Activated CD4-positive, alpha-beta T cell treated with anti-CD3 and anti-CD28 coated beads, Interleukin-10, Interleukin-2, amounts not matched to agents 100 ng/mL and 50 ng/mL, durations not matched to agents 16 hours and 8 hours (primary cell): ENCODE measurements at regions not wholly inside any gene's neighbourhood (a gene's known extent, or its start where the extent isn't known, plus 50 kb on each side); places are given as distances from the start of the nearest gene placed in this dataset.
"Not testable (repeated sequence)": the region's sequence is repeated elsewhere in the genome, so short reads cannot be mapped to it uniquely, and the experiment has no call there.

Experiments
- DNase-seq: peaks from one replicate; pipeline ENCODE4 v3.0.0-alpha.2; 2020

GRCh38 chr7:15046861-15047260, 144.3 kb upstream of the DGKB start:
- no peak for DNase-seq

DNA sequence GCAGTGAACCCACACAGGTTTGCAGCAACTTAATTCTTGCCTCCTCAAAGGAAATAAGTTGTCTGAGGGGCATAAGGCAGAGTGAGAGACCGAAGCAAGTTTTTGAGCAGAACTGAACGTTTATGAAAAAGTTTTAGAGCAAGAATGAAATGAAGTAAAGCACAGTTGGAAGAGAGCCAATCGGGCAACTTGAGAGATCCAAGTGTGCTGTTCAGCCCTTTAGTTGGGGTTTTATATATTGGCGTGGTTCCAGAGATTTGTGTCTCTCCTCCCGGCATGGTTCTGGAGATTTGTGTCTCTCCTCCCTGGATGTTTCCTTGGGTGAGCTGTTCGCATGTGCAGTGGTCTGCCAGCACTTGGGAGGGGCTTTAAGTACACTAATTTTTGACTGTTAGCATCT, 141.4 kb upstream of the DGKB start:
- no peak for DNase-seq

- no peak for DNase-seq
Measured at GRCh38 chr7:15042285-15043065, 139.9 kb upstream of the DGKB start.

DNA sequence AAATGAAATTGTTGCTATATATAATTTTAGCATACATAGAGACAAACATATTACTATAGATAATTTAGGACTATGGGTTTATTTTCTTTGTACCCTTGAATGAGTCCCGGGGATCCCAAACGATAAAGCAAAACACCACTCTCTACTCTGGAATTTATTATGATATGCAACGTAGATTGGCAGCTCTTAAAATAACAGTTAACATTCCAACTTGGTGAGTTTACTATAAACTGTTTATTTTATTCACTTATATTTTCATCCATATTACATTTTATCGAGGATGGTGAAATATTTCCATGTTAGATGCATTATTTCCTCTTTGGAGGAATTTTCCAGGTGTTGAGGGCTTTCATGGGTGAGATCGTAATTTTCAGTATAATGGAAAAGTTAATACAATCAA, 138.7 kb upstream of the DGKB start:
- no peak for DNase-seq

- DNase-seq: no peak
Measured at GRCh38 chr7:15035814-15036213, 133.3 kb upstream of the DGKB start.

GRCh38 chr7:15033039-15033438, 130.5 kb upstream of the DGKB start:
- DNase-seq: no peak

DNA sequence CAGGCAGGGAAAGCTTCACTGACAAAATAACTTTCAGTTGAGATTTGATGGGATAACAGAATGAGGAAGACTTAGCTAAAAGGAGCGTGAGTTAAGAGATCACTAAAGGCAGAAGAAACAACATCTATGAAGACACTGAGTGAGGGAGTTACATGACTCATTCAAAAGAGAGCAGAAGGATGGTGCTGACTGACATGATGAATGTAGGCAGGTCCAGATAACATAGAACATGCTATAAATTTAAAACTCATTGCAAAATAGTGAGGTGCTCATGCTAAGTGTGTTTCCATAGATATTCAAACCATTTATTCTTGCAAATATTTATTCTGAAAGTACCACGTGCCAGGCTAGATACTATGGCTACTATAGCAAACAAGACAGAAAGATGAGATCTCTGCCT, 116.4 kb upstream of the DGKB start:
- DNase-seq: no peak

- no peak for DNase-seq
Measured at GRCh38 chr7:15016766-15017165, 114.2 kb upstream of the DGKB start.

DNA sequence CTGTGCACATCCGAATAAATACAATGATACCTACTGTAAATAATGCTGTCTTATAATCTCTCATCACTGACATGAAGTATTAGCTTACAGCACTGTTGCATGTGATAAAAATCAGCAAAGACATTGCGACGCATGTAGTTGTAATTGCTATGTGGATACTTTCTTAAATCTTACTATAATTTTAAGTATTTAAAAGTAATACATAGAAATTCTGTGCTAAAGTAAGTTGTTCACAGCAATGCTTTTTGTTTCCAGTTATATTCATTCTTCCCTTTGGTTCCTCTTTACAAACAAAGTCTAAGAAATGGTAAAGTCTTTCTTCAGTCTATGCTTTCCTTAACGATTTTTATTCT, 113.7 kb upstream of the DGKB start:
- DNase-seq: no peak

DNA sequence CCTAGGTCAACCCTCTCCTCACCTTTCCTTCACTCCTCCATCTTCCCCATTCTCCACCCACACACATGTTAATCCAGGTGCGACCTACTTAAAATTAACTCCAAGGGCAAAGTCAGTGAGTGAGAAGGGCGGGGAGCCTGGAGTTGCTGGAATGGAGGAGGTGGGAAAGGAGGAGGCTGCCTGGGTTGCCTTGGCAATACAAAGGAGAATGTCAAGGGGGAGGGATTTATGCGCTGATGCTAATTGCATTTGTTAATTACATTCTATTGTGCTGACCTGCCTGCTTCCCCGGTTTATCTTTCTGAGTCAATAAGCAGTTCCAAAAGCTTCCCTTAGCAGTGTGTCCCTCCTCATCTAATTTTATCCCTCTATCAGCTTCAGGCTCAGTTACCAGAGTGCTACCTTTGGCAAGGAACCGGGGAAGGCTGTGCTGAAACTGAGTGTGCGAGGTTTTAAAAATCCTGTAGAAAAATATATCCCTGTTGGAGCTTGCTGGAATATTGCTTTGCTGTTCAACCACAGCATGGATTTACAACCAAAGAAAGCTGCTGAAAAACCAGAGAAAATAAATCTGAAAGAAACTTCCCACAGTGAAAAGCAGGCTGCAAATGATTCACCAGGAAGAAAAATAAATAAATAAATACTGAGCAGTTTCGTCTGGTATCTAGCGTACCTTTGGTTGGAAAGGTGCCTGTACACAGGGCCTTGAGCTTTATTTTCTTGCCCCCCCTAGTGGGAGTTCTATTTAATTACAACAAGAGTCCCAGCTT, 113.2 kb upstream of the DGKB start:
- DNase-seq: peak; percentile 57

DNA sequence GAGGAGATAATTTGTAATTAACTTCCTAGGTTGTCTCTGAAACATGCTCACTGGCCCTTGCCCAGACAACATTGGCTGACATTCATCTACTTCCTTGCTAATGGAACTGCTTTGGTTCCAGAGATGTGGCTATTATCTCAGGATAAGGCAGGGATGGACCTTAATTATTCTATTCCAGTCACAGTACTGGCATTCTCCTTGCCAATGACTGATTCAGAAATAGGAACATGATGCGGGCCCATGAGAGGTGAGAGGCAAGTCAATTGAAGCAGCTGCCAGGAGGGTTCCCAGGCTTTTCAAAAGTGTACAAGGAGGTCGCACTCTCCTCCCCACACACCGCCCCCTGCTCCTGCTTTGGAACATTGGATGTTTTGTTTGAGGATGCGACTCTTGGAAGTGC, 109.6 kb upstream of the DGKB start:
- DNase-seq: no peak

GRCh38 chr7:15011289-15011688, 108.7 kb upstream of the DGKB start:
- no peak for DNase-seq

- DNase-seq: peak; percentile 2
Measured at GRCh38 chr7:15007507-15007906, 105.0 kb upstream of the DGKB start.

DNA sequence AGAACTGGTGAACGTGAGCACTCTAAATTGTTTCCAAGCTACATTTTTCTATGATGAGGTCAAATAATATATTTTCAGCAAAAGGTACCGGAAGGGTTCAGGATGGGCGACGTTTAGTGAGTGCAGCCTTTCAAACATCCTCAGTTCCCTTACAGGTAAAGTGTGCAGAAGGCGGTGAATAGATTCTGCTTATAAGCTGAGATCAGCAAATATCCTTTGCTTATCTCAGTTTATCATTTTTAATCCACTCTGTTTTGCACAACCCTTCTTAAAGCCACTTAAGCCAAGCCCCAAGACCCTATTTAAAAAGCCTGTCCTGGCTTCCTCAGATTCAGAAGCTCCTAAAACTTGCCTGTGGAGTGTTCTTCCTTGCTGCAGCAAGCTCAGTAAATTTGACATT, 103.1 kb upstream of the DGKB start:
- no peak for DNase-seq

DNA sequence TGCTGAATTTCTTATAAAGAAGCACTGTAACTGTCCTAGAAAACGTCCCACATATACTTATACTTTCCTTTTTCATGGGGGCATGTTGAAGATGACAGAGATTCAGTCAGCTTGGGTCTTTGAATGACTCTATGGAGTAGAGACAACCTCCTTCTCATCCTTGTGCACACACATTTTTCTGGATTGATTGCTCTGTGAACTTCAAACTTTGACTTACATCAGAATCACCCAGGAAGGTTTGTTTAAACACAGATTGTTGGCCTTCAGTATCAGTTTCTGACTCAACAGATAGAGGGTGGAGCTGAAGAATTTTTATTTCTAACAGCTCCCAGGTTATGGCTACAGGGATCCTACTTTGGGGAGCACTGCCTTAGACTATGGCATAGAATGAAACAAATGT, 97.6 kb upstream of the DGKB start:
- no peak for DNase-seq

DNA sequence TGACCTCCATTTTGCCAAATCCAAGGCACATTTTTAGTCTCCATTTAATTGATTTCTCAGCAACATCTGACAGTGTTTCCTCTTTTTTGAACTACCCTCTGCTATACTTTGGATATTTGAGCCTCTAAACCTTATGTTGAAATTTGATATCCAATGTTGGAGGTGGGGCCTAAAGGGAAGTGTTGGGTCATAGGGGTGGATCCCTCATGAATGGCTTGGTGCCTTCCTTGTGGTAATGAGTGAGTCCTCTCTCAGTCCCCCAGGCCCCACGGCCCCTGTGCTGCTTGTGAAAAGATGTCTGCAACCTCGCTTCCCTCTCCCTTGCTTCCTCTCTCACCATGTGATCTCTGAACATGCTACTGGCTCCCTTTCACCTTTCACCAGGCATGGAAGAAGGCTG, 96.8 kb upstream of the DGKB start:
- DNase-seq: no peak

DNA sequence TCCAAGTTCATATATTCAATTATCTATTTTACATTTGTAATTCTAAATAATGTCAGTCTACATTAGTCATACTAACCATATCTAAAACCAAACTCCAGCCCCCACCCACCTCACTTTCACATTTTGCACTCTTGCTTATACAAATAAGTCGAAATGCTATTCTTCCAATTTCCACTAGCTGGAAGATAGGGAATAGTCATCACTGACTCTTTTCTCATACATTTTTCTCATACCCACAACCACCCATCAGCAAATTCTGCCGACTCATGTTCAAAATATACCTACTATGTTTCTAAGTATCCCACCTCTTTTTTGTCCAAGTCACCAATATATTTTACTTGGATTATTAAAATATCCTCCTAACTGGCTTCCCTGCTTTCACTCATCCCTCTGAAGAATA, 93.2 kb upstream of the DGKB start:
- no peak for DNase-seq

DNA sequence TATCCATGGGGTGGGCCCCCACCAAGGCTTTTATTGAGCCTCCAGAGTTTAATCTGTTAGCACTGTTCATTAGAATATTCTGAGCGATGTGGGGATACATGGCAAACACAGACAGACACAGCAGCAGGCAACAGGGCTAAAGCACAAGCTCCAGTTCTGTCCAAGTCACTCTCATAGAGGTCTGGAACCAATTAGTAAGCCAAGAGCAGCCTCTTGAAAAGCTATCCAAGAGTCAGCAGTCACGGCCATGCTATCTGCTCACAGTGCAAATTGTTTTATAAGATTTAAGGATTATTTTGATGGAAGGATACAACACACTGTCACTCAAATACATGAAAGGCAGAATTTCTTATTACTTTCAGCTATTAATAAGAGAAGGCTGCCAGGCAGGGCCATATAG, 86.4 kb upstream of the DGKB start:
- DNase-seq: no peak

- no peak for DNase-seq
Measured at GRCh38 chr7:14978687-14979086, 76.1 kb upstream of the DGKB start.

- DNase-seq: no peak
Measured at GRCh38 chr7:14974688-14975087, 72.1 kb upstream of the DGKB start.

DNA sequence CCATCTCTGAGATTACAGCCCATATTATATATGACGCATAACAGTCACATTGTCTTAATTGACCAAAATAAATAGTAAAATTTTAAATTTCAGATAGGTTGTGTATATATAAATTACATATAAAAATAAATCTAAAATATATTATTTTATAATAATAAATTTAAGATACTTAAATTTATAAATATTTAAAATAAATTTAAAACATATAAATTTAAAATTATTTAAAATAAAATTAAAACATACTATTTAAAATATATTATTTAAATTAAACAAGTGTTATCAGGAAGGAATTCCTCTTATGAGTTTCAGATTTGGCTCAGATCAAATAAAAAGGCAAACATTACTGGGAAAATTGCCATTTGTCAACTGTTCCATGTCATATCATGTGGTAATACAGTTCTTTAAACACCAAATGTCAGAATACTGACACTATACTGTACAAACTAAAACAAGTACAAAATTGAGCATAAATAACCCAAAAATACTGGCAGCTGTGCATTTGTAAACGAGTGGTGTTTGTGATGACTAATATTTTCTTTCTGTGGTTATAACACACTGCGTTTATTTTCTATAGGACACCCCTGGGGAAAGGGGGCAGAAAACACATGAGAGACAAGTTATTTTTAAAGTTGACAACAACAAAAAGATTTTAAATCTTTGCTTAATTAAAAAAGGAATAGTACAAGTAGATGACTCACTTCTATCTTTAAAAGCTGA, 71.3 kb upstream of the DGKB start:
- DNase-seq: no peak

DNA sequence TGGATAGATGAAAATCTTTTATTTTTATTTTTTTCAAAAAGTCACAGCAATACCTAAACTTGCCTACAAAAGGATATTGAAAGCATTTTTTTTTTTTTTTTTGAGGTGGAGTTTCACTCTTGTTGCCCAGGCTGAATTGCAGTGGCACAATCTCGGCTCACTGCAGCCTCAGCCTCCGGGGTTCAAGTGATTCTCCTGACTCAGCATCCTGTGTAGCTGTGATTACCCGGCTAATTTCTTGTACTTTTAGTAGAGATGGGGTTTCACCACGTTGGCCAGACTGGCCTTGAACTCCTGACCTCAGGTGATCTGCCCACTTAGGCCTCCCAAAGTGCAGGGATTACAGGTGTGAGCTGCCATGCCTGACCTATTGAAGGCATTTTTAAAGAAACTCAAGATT, 69.1 kb upstream of the DGKB start:
- DNase-seq: not testable (repeated sequence)

DNA sequence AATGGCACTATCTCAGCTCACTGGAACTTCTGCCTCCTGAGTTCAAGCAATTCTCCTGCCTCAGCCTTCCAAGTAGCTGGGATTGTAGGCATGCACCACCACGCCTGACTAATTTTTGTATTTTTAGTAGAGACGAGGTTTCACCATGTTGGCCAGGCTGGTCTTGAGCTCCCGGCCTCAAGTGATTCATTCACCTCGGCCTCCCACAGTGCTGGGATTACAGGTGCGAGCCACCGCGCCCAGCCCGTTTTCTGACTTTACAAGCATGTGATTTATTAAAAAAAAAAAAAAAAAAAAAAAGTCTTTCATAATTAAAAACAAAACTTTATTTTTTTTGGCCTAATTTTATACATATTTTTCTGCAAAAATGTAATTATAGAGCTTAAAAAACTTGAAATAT, 64.8 kb upstream of the DGKB start:
- not testable (repeated sequence) for DNase-seq

DNA sequence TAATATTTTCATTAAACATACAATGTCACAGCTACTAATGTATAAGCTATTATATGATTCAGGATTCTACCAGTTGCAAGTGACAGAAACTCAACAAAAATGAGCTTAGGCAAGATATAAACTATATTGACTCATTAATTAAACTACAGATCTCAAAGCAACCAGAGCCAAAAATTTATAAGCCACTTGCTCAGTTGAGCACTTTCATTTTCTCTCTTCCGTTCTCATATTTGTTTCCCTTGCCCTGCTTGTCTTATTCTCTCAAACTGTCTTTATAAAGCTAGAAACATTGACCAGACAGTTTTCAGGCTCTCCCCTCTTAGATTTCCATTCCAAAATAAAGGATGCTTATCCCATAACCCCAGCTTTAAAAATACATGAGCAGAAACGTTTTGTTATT, 60.2 kb upstream of the DGKB start:
- DNase-seq: no peak
